ENCODE measurements at regions not wholly inside any gene's neighbourhood (a gene's known extent, or its start where the extent isn't known, plus 50 kb on each side); places are given as distances from the start of the nearest gene placed in this dataset.
A peak's percentile ranks its signal among the peaks of the same experiment; 100 is the strongest.
"Not testable (repeated sequence)": the region's sequence is repeated elsewhere in the genome, so short reads cannot be mapped to it uniquely, and the experiment has no call there.

DNA sequence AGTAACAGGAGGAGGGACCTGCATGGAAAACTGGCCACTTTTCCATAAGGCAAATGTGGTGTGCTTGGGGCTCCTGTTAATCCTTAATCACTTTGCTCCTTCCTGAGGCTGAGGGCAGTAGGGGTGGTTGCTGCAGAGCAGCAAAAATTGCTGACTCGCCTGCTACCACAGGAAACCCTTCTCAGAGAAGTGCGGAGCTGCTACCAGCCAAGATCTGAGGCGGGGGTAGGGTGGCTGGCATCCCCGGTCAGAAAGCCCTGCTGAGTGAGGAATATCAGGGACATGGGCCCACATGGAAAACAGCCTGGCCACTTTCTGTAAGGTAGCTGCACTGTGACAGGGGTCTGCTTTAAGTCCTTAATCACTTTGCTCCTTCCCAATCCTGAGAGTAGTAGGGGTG lies 192.4 kb upstream of the GHR start:
- no peaks in the 10 kb centered on the region for H3K4me1 Mint-ChIP-seq (ENCODE audit: low read depth in 2 of 2)
- DNase-seq (ENCODE audit: low spot score) (no peak), ATAC-seq (no peak)
- H3K27ac Mint-ChIP-seq: no peak overlapping the region
- H3K36me3 Mint-ChIP-seq: no peaks in the 10 kb centered on the region
- peaks cover 6% of the 10 kb centered on the region for H3K9me3 Mint-ChIP-seq
- no peaks in the 10 kb centered on the region for H3K27me3 Mint-ChIP-seq
- no peak overlapping the region for H3K4me3 Mint-ChIP-seq

DNA sequence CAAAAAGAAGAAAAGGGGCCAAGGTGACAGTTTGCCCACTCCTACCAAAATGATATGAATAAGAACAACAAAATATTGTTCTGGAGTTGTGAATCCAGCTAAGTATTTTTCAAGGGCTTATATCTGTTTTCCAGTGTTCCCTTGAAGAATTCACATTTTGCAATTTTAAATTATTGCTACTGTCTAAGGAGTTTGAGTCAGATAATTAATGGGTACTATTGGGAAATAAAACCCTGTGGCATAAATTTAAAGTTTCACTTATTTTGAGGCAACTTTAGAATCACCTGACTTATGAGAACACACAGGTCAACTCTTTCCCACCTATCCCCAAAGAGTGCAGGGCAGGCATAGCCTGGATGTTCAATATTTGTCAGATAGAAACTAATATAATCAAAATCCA lies 188.0 kb upstream of the GHR start:
- H3K9me3 Mint-ChIP-seq: peaks cover 6% of the 10 kb centered on the region
- no peaks in the 10 kb centered on the region for H3K27me3 Mint-ChIP-seq
- no peaks in the 10 kb centered on the region for H3K4me1 Mint-ChIP-seq (ENCODE audit: low read depth in 2 of 2)
- ATAC-seq: no peak
- no peak overlapping the region for H3K27ac Mint-ChIP-seq
- H3K4me3 Mint-ChIP-seq: no peak overlapping the region
- no peaks in the 10 kb centered on the region for H3K36me3 Mint-ChIP-seq
- DNase-seq (ENCODE audit: low spot score): no peak

- no peaks in the 10 kb centered on the region for H3K4me1 Mint-ChIP-seq (ENCODE audit: low read depth in 2 of 2)
- no peak overlapping the region for H3K27ac Mint-ChIP-seq
- ATAC-seq: no peak
- no peaks in the 10 kb centered on the region for H3K27me3 Mint-ChIP-seq
- DNase-seq (ENCODE audit: low spot score): no peak
- H3K9me3 Mint-ChIP-seq: peaks cover 6% of the 10 kb centered on the region
- no peak overlapping the region for H3K4me3 Mint-ChIP-seq
- H3K36me3 Mint-ChIP-seq: no peaks in the 10 kb centered on the region
Measured at GRCh38 chr5:42235837-42236236, 187.4 kb upstream of the GHR start.

DNA sequence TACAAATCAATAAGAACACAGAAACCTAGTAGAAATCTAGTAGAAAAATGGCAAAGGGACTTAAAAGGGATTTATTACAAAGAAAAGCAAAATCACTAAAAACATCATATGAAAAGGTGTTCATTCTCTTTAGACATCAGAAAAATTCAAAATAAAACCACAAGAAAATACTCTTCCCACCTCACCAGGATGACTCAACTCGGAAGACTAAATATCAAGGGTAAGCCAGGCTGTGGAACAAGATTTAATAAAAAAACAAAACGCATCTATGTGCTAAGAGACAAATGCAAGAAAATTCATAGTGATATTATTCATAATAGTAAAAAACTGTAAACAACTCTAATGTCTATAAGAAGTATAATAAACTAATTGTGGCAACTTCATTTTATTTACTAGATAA lies 181.6 kb upstream of the GHR start:
- Mint-ChIP-seq H3K4me1 (ENCODE audit: low read depth in 2 of 2) (no peaks in the 10 kb centered on the region), H3K27ac (no peak overlapping the region), H3K4me3 (no peak overlapping the region), H3K27me3 (no peaks in the 10 kb centered on the region), H3K36me3 (no peaks in the 10 kb centered on the region), H3K9me3 (no peaks in the 10 kb centered on the region)
- DNase-seq (ENCODE audit: low spot score) (no peak), ATAC-seq (no peak)

- Mint-ChIP-seq H3K4me3 (no peak overlapping the region), H3K36me3 (no peaks in the 10 kb centered on the region), H3K27ac (no peak overlapping the region), H3K4me1 (ENCODE audit: low read depth in 2 of 2) (no peaks in the 10 kb centered on the region), H3K9me3 (no peaks in the 10 kb centered on the region), H3K27me3 (no peaks in the 10 kb centered on the region)
- ATAC-seq (no peak), DNase-seq (ENCODE audit: low spot score) (no peak)
Measured at GRCh38 chr5:42242210-42242609, 181.0 kb upstream of the GHR start.

GRCh38 chr5:42242881-42243485 lies 180.3 kb upstream of the GHR start:
- H3K36me3 Mint-ChIP-seq: no peaks in the 10 kb centered on the region
- H3K4me1 Mint-ChIP-seq (ENCODE audit: low read depth in 2 of 2): no peaks in the 10 kb centered on the region
- no peaks in the 10 kb centered on the region for H3K27me3 Mint-ChIP-seq
- no peak overlapping the region for H3K4me3 Mint-ChIP-seq
- no peak for DNase-seq (ENCODE audit: low spot score)
- H3K27ac Mint-ChIP-seq: no peak overlapping the region
- H3K9me3 Mint-ChIP-seq: no peaks in the 10 kb centered on the region
- ATAC-seq: no peak

GRCh38 chr5:42252306-42252705 lies 170.9 kb upstream of the GHR start:
- Mint-ChIP-seq H3K36me3 (no peaks in the 10 kb centered on the region), H3K4me1 (ENCODE audit: low read depth in 2 of 2) (no peaks in the 10 kb centered on the region), H3K27me3 (no peaks in the 10 kb centered on the region), H3K4me3 (no peak overlapping the region), H3K9me3 (peaks cover under 1% of the 10 kb centered on the region), H3K27ac (no peak overlapping the region)
- DNase-seq (ENCODE audit: low spot score): no peak
- no peak for ATAC-seq

GRCh38 chr5:42259914-42260313 lies 163.3 kb upstream of the GHR start:
- H3K9me3 Mint-ChIP-seq: peaks cover 13% of the 10 kb centered on the region
- DNase-seq (ENCODE audit: low spot score); ATAC-seq; H3K27me3 Mint-ChIP-seq; H3K27ac Mint-ChIP-seq; H3K4me3 Mint-ChIP-seq; H3K36me3 Mint-ChIP-seq; H3K4me1 Mint-ChIP-seq (ENCODE audit: low read depth in 2 of 2): not testable (repeated sequence)

DNA sequence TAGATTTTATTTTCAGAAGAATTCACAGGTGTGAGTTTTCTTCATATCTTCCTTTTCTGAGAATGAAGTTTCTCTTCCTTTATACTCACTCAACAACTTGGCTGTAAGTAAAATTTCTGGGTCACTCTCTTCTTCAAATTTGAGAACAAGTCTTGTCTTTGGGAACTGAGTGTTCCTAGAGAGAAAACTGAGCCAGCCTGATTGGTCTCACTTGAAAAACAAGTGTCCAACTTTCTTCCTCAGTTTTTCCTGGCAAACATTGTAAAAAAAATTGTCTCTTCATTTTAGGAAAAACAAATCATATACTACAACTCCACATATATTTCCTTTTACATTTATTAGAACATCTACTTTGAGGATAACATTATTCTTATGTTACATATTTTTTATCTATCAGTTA lies 156.1 kb upstream of the GHR start:
- Mint-ChIP-seq H3K27me3 (no peaks in the 10 kb centered on the region), H3K27ac (no peak overlapping the region), H3K4me1 (ENCODE audit: low read depth in 2 of 2) (no peaks in the 10 kb centered on the region), H3K4me3 (no peak overlapping the region), H3K9me3 (peaks cover 11% of the 10 kb centered on the region), H3K36me3 (no peaks in the 10 kb centered on the region)
- DNase-seq (ENCODE audit: low spot score) (no peak), ATAC-seq (no peak)

DNA sequence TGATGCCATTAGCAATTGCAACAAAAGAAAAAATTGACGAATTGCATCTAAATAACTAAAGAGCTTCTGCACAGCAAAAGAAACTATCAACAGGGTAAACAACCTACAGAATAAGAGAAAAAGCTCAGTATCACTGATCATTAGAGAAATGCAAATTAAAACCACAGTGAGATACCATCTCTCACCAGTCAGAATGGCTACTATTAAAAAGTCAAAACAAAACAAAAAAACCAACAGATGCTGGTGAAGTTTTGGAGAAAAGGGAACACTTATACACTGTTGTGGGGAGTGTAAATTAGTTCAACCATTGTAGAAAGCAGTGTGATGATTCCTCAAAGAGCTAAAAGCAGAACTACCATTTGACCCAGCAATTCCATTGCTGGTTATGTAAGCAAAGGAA lies 155.1 kb upstream of the GHR start:
- not testable (repeated sequence) for H3K4me1 Mint-ChIP-seq (ENCODE audit: low read depth in 2 of 2)

GRCh38 chr5:42268630-42269029 lies 154.6 kb upstream of the GHR start:
- Mint-ChIP-seq H3K36me3 (no peaks in the 10 kb centered on the region), H3K27ac (peak overlapping the region in 1 of 2 donors; percentile 49)

More for the DNA sequence above, 155.1 kb upstream of the GHR start:
- H3K9me3 Mint-ChIP-seq; H3K36me3 Mint-ChIP-seq; H3K4me3 Mint-ChIP-seq; ATAC-seq; DNase-seq (ENCODE audit: low spot score); H3K27me3 Mint-ChIP-seq: not testable (repeated sequence)
- peak overlapping the region in 1 of 2 donors; percentile 49 for H3K27ac Mint-ChIP-seq

GRCh38 chr5:42270771-42271170 lies 152.5 kb upstream of the GHR start:
- Mint-ChIP-seq H3K27ac (no peak overlapping the region), H3K4me3 (no peak overlapping the region), H3K27me3 (no peaks in the 10 kb centered on the region), H3K36me3 (no peaks in the 10 kb centered on the region), H3K9me3 (peaks cover 4% of the 10 kb centered on the region), H3K4me1 (ENCODE audit: low read depth in 2 of 2) (no peaks in the 10 kb centered on the region)
- no peak for ATAC-seq
- no peak for DNase-seq (ENCODE audit: low spot score)

More at GRCh38 chr5:42268630-42269029, 154.6 kb upstream of the GHR start:
- H3K27me3 Mint-ChIP-seq: no peaks in the 10 kb centered on the region
- no peak for DNase-seq (ENCODE audit: low spot score)
- H3K4me1 Mint-ChIP-seq (ENCODE audit: low read depth in 2 of 2): no peaks in the 10 kb centered on the region
- peaks cover 10% of the 10 kb centered on the region for H3K9me3 Mint-ChIP-seq
- ATAC-seq: no peak
- no peak overlapping the region for H3K4me3 Mint-ChIP-seq

- Mint-ChIP-seq H3K9me3 (peaks cover 5% of the 10 kb centered on the region), H3K27ac (no peak overlapping the region), H3K4me1 (ENCODE audit: low read depth in 2 of 2) (no peaks in the 10 kb centered on the region), H3K27me3 (no peaks in the 10 kb centered on the region), H3K36me3 (no peaks in the 10 kb centered on the region), H3K4me3 (no peak overlapping the region)
- DNase-seq (ENCODE audit: low spot score) (no peak), ATAC-seq (no peak)
Measured at GRCh38 chr5:42274913-42275312, 148.3 kb upstream of the GHR start.

- H3K36me3 Mint-ChIP-seq: no peaks in the 10 kb centered on the region
- no peak for ATAC-seq
- peaks cover 9% of the 10 kb centered on the region for H3K9me3 Mint-ChIP-seq
- H3K27ac Mint-ChIP-seq: no peak overlapping the region
- no peak overlapping the region for H3K4me3 Mint-ChIP-seq
- no peak for DNase-seq (ENCODE audit: low spot score)
- H3K27me3 Mint-ChIP-seq: no peaks in the 10 kb centered on the region
- no peaks in the 10 kb centered on the region for H3K4me1 Mint-ChIP-seq (ENCODE audit: low read depth in 2 of 2)
Measured at GRCh38 chr5:42277293-42277692, 145.9 kb upstream of the GHR start.

GRCh38 chr5:42284584-42284983 lies 138.7 kb upstream of the GHR start:
- Mint-ChIP-seq H3K27me3 (peaks cover 0 to 8% of the 10 kb centered on the region in 2 donors), H3K36me3 (no peaks in the 10 kb centered on the region), H3K4me1 (ENCODE audit: low read depth in 2 of 2) (no peaks in the 10 kb centered on the region), H3K4me3 (no peak overlapping the region), H3K9me3 (peaks cover 4% of the 10 kb centered on the region), H3K27ac (no peak overlapping the region)
- DNase-seq (ENCODE audit: low spot score) (no peak), ATAC-seq (no peak)
